Hematopoietic multipotent progenitor cell (in vitro differentiated cells): ENCODE measurements at regions not wholly inside any gene's neighbourhood (a gene's known extent, or its start where the extent isn't known, plus 50 kb on each side); places are given as distances from the start of the nearest gene placed in this dataset.
"Not testable (repeated sequence)": the region's sequence is repeated elsewhere in the genome, so short reads cannot be mapped to it uniquely, and the experiment has no call there.

Source experiments
- DNase-seq, 3 donors: peaks; one replicate each; pipeline ENCODE4 v3.0.0-alpha.2; 2011 to 2015; ENCODE audit warnings: low read depth in 2 of 3, low spot score in 2 of 3

DNA sequence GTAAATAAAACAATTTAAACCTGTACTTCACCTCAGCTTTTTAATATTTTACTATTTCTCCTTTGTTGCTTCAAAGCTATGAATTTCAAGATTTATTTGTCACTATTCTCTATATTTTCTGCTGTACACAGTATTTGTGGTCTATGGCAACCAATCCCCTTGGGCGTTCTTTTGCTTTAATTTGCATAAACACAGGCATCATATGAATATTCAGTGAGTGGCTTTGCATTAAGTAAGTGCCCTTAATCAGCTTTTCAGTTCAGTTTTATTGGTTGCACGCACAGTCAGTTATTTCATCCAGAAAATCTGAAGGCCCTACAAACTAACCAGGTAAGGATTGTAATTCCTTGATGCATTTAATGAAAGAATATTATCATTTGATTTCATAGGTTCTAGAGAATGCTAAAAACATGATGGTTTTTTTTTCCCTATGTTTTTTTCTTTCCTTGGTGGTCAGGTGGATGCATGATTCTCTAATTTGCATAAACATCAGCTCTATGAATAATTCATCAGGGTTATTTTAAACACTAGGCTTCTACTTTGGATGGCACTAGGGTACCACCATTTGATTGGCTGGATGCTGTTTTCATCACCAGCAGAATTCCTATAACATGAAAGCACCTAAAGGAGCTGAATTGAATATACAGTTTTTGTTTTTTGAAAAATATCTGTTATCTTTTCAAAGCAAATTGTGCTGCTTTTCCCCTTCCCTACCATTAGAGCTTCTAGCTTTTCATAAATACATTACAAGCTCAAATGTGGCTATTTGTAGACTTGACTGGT is 249.2 kb upstream of the CCNH start:
- no peak for DNase-seq

DNA sequence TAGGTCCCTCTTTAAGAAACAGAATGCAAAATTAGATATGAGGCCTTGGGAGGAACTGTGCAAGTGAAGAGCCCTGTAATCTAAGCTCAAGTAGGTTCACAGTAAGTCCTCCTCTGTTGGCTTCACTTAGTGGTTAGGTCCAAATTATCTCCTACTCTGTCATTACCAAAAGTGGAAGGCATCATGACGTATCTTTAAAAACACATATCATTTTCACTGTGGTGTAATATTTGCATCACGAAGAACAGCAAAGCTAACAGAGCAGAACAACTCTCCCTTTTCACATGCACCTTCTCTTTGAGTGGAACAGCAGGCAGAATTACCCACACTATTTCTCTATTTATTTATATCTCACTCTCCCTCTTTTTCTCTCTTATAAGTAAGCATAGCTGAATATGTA is 240.5 kb upstream of the CCNH start:
- no peak for DNase-seq

DNA sequence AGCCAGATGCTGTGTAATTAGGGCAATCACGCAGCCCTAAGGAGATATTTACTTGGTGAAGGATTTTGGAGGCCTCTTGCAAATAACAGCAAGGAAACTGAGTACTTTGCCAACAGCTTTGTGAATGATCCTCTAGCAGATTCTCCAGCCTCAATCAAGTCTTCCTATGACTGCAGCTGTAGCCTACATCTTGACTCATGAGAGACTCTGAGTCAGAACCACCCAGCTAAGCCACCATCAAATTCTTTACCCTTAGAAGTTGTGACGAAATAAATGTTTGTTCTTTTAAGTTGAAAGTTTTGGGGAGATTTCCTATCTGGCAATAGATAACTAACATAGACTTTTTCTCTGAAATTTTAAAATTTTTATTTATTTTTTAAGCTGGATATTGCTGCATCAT is 237.6 kb upstream of the CCNH start:
- no peak for DNase-seq

DNA sequence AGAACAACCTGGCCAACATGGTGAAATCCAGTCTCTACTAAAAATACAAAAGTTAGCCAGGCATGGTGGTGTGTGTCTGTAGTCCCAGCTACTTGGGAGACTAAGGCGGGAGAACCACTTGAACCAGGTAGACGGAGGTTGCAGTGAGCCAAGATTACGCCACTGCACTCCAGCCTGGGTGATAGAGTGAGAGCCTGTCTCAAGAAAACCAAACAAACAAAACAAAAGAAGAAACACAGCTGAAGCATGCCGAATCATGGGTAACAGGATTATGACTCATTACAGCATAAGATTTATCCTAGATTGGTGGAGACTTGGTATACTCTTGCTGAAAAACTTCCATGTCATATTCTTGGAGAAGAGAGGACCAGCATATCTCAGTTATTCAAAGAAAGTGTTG is 236.7 kb upstream of the CCNH start:
- no peak for DNase-seq

DNA sequence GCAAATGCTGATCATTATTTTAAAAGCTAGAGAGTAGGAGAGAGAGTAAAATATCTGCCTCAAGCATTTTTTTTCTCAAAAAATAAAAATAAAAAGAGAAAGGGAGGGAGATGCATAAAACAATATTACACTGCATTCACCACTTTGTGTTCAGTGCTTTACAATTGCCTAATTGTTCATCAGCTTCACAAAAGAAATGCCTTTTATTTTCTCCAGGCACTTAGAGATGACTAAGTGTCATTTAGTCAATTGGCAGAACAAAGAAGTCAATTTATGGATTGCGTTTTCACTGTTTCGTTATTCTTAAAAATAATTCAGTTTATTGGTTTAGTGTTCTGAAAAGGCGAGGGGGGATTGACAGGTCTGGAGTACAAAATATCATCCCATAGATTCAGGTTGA is 232.5 kb upstream of the CCNH start:
- DNase-seq: no peak

DNA sequence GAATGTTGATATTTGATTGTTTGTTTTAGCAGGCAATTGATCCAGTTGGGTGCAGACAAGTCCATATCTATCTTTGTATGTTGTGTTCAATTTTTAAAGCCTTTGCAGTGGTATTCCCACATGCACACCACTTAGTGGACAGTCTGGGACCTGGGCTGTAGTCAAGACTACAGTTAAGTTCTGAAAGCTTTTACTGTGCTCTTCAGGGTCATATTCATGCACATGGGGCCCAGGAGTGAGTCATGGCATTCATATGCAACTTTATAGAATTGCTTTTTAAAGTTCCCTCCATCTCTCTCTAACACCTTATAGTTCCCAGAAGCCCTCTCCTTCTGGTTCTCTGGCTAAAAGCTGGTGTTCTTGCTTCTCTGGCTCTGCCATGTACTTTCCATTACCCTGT is 228.2 kb upstream of the CCNH start:
- DNase-seq: no peak

DNA sequence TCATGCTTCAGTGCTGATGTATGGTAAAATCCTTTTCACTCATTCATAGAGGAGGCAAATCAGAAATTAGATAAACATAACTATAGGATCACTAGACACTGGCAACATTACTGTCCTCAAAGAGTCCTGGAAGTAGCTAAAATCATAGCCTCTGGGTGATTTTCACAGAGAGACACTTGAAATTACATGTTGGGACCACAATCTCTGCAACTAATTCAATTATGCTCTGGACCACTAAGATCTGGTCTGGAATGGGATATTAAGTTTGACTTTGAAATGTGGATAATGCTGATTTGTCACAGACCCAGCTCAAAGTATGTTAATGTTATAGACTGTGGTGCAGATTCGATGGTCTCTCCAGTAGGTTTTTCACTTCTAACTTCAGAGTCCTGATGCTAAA is 214.6 kb upstream of the CCNH start:
- no peak for DNase-seq

DNA sequence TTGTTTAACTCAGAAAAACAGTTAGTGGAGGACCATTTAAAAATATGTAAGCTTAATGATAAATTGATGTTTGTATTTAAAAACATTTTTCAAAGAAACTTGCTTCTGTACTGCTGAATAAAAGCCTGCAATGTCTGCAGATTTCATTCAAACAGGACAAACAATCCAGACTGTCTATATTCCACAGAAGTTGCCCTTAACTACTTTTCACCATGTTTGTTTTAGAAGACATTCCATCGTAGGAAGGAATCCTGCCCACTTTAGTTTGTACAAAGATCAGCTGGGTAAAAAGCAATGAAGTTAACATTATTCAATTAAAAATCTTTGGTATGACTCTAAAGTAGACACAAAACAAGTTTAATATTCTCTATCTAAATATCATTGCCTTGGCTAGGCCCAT is 195.7 kb upstream of the CCNH start:
- no peak for DNase-seq

DNA sequence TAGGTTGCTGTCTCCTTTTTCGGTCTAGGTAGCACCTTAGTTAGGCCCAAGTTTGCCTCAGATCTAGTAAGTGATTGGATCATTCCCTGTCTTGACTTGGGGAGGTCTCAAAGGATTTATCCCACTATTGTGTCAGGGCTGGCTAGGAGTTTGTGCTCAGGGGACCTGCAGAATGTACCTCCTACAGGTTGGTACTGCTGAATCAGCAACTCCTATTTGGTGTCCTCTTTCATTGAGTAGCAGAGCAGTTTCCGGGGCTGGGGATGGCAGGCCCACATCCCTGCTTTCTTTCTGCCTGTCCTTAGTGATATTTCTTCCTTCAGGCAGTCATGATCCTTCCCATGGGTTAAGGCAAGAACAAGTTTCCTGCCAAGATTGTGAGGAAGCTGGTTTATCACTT is 192.9 kb upstream of the CCNH start:
- DNase-seq: no peak

DNA sequence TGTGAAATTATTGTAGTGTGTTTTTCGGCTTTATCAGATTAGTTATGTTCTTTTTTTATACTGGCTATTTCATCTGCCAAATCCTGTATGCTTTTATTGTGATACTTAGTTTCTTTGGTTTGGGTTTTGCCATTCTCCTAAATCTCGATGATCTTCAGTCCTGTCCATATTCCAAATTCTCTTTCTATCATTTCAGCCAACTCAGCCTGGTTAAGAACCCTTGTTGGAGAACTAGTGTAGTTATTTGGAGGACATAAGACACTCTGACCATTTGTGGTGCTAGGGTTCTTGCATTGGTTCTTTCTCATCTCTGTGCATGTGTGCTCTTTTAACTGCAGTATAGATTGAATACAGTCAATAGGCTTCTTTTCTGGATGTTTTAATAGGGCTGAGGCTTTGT is 187.0 kb upstream of the CCNH start:
- no peak for DNase-seq

DNA sequence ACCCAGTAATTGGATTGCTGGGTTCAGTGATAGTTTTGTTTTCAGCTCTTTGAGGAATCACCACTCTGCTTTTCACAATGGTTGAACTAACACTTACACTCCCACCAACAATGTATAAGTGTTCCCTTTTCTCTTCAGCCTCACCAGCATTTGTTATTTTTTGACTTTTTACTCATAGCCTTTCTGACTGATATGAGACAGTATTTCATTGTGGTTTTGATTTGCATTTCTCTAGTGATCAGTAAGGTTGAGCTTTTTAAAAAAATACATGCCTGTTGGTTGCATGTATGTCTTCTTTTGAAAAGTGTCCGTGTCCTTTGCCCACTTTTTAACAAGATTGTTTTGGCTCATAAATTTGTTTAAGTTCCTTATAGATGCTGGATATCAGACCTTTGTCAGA is 185.7 kb upstream of the CCNH start:
- DNase-seq: no peak

DNA sequence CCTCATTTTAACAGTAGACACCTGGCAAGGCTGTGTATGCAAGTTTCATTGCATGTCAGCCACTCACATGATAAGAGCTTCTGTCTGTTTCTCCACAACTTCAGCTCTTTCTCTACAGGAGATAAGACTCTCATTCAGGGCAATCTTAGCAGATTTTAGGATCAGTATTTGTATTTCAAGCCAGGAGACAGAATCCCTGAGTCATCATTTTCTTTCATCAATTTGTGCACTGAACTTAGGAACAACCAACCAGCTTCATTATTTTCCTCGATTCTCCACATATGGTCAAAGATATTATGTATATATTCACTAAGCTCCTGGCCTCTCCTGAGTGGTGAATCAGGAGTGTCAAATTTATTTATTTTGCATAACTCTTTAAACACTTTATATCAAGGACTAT is 181.8 kb upstream of the CCNH start:
- DNase-seq: no peak

DNA sequence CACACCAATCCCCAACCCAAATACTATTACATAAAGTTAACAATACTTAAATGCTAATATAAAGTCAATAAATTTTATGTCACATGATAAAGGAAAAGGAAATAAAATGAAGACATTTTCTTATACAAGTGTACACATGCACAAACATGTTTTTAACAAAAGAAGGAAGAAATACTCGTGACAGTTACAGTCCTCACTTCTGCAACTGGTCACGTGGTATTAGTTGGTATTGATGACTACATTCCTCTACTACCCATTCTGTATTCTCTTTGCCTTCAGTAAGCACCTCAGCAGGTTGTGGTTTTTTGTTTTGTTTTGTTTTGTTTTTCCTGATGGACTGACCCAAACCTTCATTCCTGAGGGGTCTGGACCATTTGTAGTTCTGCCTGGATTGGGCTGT is 176.9 kb upstream of the CCNH start:
- no peak for DNase-seq

DNA sequence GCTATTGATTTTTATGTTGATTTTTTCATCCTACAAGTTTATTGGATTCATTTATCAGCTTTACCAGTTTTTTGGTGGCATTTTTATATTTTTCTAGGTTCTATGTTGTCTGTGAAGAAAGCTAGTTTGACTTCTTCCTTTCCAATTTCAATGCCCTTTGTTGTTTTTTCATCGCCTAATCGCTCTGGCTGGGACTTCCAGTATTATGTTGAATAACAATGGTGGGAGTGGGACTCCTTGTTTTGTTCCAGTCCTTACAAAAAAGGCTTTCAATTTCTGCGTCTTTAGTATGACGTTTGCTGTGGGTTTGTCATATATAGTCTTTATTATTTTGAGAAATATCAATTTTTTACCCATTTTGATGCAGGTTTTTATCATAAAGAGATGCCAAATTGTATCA is 175.6 kb upstream of the CCNH start:
- no peak for DNase-seq

DNA sequence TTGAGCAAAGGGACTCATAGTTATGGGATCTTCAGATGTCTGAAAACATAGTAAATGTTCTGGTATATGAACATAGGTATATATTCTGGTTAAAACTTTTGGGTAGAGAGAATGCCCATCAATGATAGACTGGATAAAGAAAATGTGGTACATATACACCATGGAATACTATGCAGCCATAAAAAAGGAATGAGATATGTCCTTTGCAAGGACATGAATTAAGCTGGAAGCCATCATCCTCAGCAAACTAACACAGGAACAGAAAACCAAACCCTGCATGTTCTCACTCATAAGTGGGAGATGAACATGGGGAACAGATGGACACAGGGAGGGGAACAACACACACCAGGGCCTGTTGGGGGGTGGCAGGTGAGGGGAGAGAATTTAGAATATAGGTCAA is 171.0 kb upstream of the CCNH start:
- DNase-seq: not testable (repeated sequence)

DNA sequence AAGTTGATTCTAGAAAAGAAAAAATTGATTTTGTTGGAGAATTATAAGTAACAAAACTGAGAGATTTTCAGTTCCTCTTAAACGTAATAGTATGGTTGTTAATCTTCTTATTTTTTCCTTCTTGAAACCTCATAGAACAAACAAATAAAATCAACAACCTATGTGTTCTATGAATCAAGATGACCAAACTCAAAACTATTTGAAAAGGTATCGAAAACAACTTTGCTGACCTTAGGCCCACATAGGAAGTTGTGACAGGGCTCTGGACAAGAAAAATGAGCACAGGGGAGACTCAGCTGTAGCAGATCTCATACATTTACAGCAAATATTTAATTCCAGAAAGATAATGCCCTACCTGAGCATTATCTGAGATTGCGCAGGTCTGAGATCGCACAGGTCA is 169.4 kb upstream of the CCNH start:
- no peak for DNase-seq

DNA sequence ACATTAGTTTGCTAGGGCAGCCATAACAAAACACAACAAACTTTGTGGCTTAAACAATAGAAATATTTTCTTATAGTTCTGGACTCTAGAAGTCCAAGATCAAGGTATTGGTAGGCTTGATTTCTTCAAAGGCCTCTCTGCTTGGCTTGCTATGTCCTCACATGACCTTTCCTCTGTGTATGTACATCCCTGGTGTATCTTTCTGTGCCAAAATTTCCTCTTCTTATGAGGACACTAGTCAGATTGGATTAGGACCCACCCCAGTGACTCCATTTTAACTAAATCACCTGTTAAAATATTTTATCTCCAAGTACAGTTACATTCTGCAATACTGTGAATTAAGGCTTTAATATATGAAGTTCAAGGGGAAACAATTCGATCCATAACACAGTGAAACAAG is 168.9 kb upstream of the CCNH start:
- DNase-seq: no peak

DNA sequence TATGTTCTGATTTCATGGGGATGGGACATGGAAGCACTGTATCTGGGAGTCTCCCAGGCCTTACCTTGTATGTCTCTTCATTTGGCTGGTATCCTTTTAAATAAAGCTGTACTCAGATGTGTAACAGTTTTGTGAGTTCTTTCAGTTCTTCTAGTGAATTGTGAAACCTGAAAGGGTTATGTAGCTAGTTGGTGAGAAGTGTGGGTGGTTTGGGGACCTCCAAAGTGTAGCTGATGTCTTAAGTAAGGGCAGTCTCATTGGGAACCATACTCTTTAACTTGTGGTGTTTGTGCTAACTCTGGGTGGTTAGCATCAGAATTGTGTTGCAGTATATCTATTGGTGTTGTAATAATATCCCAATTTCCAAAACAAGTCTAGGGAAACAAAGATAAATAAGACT is 166.9 kb upstream of the CCNH start:
- no peak for DNase-seq

DNA sequence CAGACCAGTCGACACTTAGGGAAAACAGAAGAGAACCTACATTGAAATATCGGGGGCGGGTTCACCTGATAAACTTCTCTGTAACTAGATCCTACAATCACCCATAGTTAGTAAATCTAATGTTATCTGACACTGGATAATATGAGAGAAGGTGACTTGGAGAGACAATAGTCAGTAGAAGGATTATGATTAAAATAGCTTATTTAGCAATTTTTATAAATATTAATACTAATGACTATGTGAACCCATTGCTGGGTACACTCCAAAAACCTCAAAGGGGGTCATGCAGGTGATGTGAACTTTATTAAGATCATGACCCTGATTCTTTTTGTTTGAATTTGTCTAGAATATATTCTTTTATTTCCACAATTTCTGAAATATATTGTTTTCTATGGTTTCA is 164.1 kb upstream of the CCNH start:
- DNase-seq: no peak

DNA sequence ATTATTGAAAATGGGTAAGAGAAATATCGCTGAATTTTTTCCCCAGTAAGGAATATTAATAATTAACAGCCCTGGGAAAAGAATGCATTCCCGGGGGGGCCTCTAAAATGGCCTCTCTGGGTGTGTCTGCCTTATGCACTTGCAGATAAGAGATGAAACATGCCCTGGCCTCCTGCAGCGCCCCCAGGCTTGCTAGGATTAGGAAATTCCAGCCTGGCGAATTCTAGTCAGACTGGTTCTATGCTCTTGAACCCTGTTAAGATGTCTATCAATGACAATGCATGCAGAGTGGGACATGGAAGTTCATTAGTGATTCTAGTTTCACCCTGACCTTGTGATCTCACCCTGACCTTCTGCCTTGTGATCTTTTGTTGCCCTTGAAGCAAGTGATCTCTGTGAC is 163.6 kb upstream of the CCNH start:
- DNase-seq: not testable (repeated sequence)

DNA sequence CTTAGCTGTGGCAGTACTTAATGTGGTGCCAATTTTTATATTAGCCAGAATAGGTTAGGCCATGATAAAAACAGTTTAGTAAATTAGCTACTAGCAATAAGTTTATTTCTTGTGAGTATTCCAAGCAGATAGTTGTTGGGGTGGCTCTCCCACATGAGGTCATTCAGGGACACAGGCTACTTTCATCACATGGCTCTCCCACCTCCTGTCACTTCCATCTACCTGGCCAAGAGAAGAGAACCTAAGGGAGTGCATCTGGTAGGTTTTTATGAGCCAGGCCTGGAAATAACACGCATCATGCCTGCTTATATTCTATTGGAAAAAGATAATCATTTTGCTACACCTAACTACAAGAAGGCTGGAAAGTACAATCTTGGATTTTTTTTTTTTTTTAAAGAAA is 161.4 kb upstream of the CCNH start:
- no peak for DNase-seq

DNA sequence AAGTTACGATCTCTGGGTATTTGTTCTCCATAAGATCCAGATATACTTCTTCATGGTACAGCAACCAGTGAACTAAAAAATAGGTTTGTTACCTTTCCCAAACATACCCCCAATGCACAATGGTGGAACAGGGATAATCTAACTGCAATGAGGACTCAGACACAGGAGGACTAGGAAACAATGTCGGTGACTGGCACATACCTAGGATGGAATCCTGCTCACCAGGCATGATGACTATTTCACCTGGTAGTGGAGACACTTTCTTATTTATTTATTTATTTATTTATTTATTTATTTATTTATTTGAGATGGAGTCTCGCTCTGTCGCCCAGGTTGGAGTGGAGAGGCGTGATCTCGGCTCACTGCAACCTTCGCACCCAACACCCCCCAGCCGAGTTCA is 159.9 kb upstream of the CCNH start:
- DNase-seq: no peak

DNA sequence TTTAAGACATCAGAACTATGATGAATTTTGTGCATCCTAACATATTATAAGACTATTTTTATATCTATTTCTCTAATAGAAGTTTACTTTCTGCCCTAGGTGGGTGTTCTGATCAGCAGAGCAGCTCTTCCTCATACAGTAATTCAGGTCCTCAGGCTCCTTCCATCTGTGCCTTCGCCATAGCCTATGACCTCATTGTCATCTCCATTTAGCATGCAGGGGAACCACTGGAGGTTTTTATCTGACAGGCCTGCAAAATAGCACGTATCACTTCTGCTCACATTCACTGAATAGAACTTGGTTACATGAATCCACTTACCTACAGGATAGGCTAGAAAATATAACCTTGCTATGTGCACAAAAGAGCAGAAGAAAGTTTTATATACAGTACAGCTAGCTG is 159.4 kb upstream of the CCNH start:
- DNase-seq: no peak
